MM.1S (cell line): ENCODE measurements at regions not wholly inside any gene's neighbourhood (a gene's known extent, or its start where the extent isn't known, plus 50 kb on each side); places are given as distances from the start of the nearest gene placed in this dataset.
"Not testable (repeated sequence)": the region's sequence is repeated elsewhere in the genome, so short reads cannot be mapped to it uniquely, and the experiment has no call there.

Source experiments
- DNase-seq: peaks from one replicate; pipeline ENCODE4 v3.0.0-alpha.2; 2015
- H2AFZ ChIP-seq: fragments of 300-600 bp; sonication (generic); 2 replicates; pipeline ENCODE4 v1.6.0; 2016; ENCODE audit warnings: antibody characterized with exemption, low read length
- H3F3A ChIP-seq: fragments of 300-600 bp; sonication (generic); 2 replicates; pipeline ENCODE4 v1.6.1; 2016; ENCODE audit warnings: mild to moderate bottlenecking, antibody characterized with exemption, low read length, moderate library complexity, mixed read lengths; ENCODE audit not compliant: insufficient read depth
- H3K27ac ChIP-seq: fragments of 300-600 bp; sonication (generic); 2 replicates; pipeline ENCODE4 v1.5.1; 2016; ENCODE audit warnings: mild to moderate bottlenecking, low read length
- H3K27me3 ChIP-seq: fragments of 300-600 bp; sonication (generic); replicated peaks from 2 replicates; pipeline ENCODE4 v1.6.0; 2016; ENCODE audit warnings: low read length; ENCODE audit not compliant: insufficient read depth
- H3K36me3 ChIP-seq: fragments of 300-600 bp; sonication (generic); replicated peaks from 2 replicates; pipeline ENCODE4 v1.6.1; 2016; ENCODE audit warnings: mild to moderate bottlenecking, low read length, mixed read lengths; ENCODE audit not compliant: insufficient read depth
- H3K4me1 ChIP-seq: fragments of 300-600 bp; sonication (generic); 2 replicates; pipeline ENCODE4 v1.6.1; 2016; ENCODE audit warnings: low read length, mixed read lengths
- H3K4me2 ChIP-seq: fragments of 300-600 bp; sonication (generic); 2 replicates; pipeline ENCODE4 v1.6.0; 2016; ENCODE audit warnings: low read depth, low read length
- H3K4me3 ChIP-seq: fragments of 300-600 bp; sonication (generic); 2 replicates; pipeline ENCODE4 v1.5.1; 2016; ENCODE audit warnings: low read length, mixed read lengths
- H3K79me2 ChIP-seq: fragments of 300-600 bp; sonication (generic); 2 replicates; pipeline ENCODE4 v1.6.1; 2016; ENCODE audit warnings: mixed run types, low read length, mixed read lengths
- H3K9ac ChIP-seq: fragments of 300-600 bp; sonication (generic); 2 replicates; pipeline ENCODE4 v1.6.1; 2016; ENCODE audit warnings: low read length, mixed read lengths
- H3K9me2 ChIP-seq: fragments of 300-600 bp; sonication (generic); replicated peaks from 2 replicates; pipeline ENCODE4 v1.6.1; 2016; ENCODE audit warnings: mild to moderate bottlenecking, low read length, mixed read lengths; ENCODE audit not compliant: insufficient read depth
- H3K9me3 ChIP-seq: fragments of 300-600 bp; sonication (generic); replicated peaks from 2 replicates; pipeline ENCODE4 v1.6.1; 2016; ENCODE audit warnings: mild to moderate bottlenecking, low read length, mixed read lengths; ENCODE audit not compliant: insufficient read depth
- H4K20me1 ChIP-seq: fragments of 300-600 bp; sonication (generic); 2 replicates; pipeline ENCODE4 v1.6.1; 2016; ENCODE audit warnings: mild to moderate bottlenecking, low read length, moderate library complexity, mixed read lengths; ENCODE audit not compliant: insufficient read depth
- CTCF ChIP-seq: fragments of 300-600 bp; sonication (generic); IDR thresholded peaks from 2 replicates; pipeline ENCODE4 v1.5.1; 2016; ENCODE audit warnings: antibody characterized with exemption, low read length, mixed read lengths
- EZH2 ChIP-seq: fragments of 300-600 bp; sonication (generic); optimal IDR thresholded peaks from 2 replicates; pipeline ENCODE3; 2017; ENCODE audit warnings: low read depth, mild to moderate bottlenecking, antibody characterized with exemption, low read length, mixed read lengths
- EZH2phosphoT487 ChIP-seq: fragments of 300-600 bp; sonication (generic); IDR thresholded peaks from 2 replicates; pipeline ENCODE4 v1.6.1; 2018; ENCODE audit warnings: antibody characterized with exemption, low read length

DNA sequence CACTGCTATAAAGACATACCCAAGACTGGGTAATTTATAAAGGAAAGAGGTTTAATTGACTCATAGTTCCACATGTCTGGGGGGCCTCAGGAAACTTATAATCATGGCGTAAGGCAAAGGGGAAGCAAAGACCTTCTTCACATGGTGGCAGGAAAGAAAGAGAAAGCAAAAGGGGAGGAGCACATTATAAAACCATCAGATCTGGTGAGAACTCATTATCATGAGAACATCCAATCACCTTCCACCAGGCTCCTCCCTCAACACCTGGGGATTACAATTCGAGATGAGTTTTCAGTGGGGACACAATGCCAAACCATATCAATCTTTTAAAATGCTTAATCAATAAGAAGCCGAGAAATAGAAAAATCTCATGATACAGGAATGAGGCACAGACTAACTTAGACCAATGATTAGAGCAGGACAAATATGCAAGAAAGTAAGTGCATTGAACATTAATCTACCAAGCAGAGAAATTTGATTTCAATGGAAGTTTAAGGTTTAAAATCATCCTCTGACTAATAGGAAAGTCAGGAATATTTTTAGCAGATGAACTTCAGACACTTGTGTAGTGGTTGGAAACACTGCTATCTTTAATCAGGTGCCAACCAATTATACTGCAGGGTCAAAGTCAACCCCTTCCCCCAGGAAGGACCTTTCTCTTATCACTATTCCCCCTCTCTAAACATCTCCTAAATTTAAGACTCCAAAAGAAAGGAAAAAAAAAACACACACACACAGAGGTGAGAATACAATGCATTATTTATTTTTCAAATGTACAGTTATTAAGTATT is 259.2 kb downstream of the IRS1 start:
- no peak for TF ChIP-seq EZH2
- no peak for TF ChIP-seq CTCF
- no peak for TF ChIP-seq EZH2phosphoT487
- no peak for DNase-seq
- H3K9me3 ChIP-seq = no peaks in the 10 kb centered on the region

GRCh38 chr2:226536410-226536809 is 263.2 kb downstream of the IRS1 start:
- no peak for TF ChIP-seq CTCF
- no peak for TF ChIP-seq EZH2
- H3K4me3 ChIP-seq = no peak overlapping the region
- H3K4me2 ChIP-seq = no peak overlapping the region
- no peaks in the 10 kb centered on the region for H4K20me1 ChIP-seq
- no peaks in the 10 kb centered on the region for H3K9me3 ChIP-seq
- no peaks in the 10 kb centered on the region for H3K79me2 ChIP-seq
- H3K27me3 ChIP-seq = no peaks in the 10 kb centered on the region
- no peaks in the 10 kb centered on the region for H3K36me3 ChIP-seq
- no peaks in the 10 kb centered on the region for H3F3A ChIP-seq
- no peak overlapping the region for H2AFZ ChIP-seq
- H3K27ac ChIP-seq = no peak overlapping the region
- no peaks in the 10 kb centered on the region for H3K9me2 ChIP-seq
- no peaks in the 10 kb centered on the region for H3K4me1 ChIP-seq
- no peak for DNase-seq
- no peak overlapping the region for H3K9ac ChIP-seq

More for the DNA sequence above, 259.2 kb downstream of the IRS1 start:
- no peak overlapping the region for H3K9ac ChIP-seq
- H2AFZ ChIP-seq = no peak overlapping the region
- no peak overlapping the region for H3K4me2 ChIP-seq
- no peaks in the 10 kb centered on the region for H3K36me3 ChIP-seq
- no peaks in the 10 kb centered on the region for H4K20me1 ChIP-seq
- H3K9me2 ChIP-seq = no peaks in the 10 kb centered on the region
- no peaks in the 10 kb centered on the region for H3K4me1 ChIP-seq
- H3K27me3 ChIP-seq = no peaks in the 10 kb centered on the region
- no peak overlapping the region for H3K27ac ChIP-seq
- H3F3A ChIP-seq = no peaks in the 10 kb centered on the region
- no peaks in the 10 kb centered on the region for H3K79me2 ChIP-seq
- H3K4me3 ChIP-seq = no peak overlapping the region

- not testable (repeated sequence) for H3K9me2 ChIP-seq, H3K9me3 ChIP-seq, H4K20me1 ChIP-seq, H3K4me1 ChIP-seq, H3K27me3 ChIP-seq, H3K9ac ChIP-seq, H3K79me2 ChIP-seq, H3F3A ChIP-seq, H2AFZ ChIP-seq, H3K4me2 ChIP-seq, H3K27ac ChIP-seq, H3K4me3 ChIP-seq, H3K36me3 ChIP-seq, DNase-seq
These were observed 266.6 kb downstream of the IRS1 start for GRCh38 chr2:226532976-226533375.

DNA sequence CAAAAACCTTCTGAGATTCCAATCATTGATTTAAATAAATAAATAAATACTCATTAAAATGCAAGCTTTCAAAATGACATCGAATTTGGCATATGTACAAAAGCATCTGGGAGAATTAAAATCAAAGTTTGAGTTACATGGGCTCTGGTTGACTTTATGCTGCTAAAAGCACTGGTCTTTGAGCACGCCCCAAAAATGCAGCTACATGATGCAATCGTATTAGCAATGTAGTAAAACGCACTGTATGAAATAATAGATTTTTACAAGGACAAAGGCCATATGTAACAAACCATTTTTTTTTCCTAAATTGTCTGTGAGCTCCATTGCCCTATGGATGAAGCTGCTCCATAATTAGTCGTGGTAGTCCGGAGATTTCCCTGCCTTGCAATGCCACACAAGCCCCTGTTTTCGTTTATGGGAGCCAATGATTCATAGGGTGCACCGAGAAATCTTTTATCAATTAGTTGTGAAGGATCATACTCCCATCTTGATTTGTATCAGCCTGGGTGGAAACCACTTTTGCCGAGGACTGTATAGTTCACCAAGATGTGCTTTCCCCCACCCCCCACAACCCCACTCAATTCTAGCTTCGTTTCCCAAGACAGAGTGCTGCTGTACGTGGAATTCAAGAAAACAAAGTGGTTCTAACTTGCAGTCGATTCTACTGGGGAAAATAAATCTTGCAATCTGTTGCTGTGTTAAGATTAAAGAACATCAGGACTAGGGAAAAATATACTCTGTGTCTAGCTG is 268.4 kb downstream of the IRS1 start:
- no peak for TF ChIP-seq EZH2phosphoT487
- TF ChIP-seq CTCF = no peak
- no peak for TF ChIP-seq EZH2
- no peaks in the 10 kb centered on the region for H3K9me2 ChIP-seq
- H3K4me3 ChIP-seq = no peak overlapping the region
- H3F3A ChIP-seq = no peaks in the 10 kb centered on the region
- no peaks in the 10 kb centered on the region for H3K79me2 ChIP-seq
- H4K20me1 ChIP-seq = no peaks in the 10 kb centered on the region
- H2AFZ ChIP-seq = no peak overlapping the region
- no peaks in the 10 kb centered on the region for H3K36me3 ChIP-seq
- H3K9ac ChIP-seq = no peak overlapping the region
- no peaks in the 10 kb centered on the region for H3K27me3 ChIP-seq
- no peaks in the 10 kb centered on the region for H3K9me3 ChIP-seq
- no peak for DNase-seq
- H3K4me2 ChIP-seq = no peak overlapping the region
- H3K4me1 ChIP-seq = no peaks in the 10 kb centered on the region
- no peak overlapping the region for H3K27ac ChIP-seq
